Right lobe of liver (tissue), 4 donors: ENCODE measurements at regions not wholly inside any gene's neighbourhood (a gene's known extent, or its start where the extent isn't known, plus 50 kb on each side); places are given as distances from the start of the nearest gene placed in this dataset.

Experiments
- CTCF ChIP-seq, 4 donors: fragments of 200-600 bp in 3 of 4; fragments of 450-650 bp in 1 of 4; IDR thresholded peaks; one replicate each; pipeline versions ENCODE4 v1.5.1 to v1.8.0; 2016 to 2022; ENCODE audit warnings: antibody characterized with exemption in 4 of 4, mild to moderate bottlenecking in 2 of 4
- POLR2A ChIP-seq: fragments of 450-650 bp; IDR thresholded peaks from one replicate; pipeline ENCODE4 v1.6.1; 2017; ENCODE audit warnings: antibody characterized with exemption, mild to moderate bottlenecking
- donor health status: DM: no; HTN: no; CAD: no.
- donor health status: DM: no; HTN: no; CAD: no.
- donor health status: DM: no; HTN: yes; CAD: no.

GRCh38 chr10:111511751-111512150 lies 434.9 kb downstream of the ADRA2A start:
- TF ChIP-seq CTCF (IDR thresholded peaks at IDR 0.05) (no peak), POLR2A (no peak)
